Neural cell (in vitro differentiated cells): ENCODE measurements at regions not wholly inside any gene's neighbourhood (a gene's known extent, or its start where the extent isn't known, plus 50 kb on each side); places are given as distances from the start of the nearest gene placed in this dataset.

Source experiments
- H2AFZ ChIP-seq: fragments of 200-600, 300-800 bp; sonication (generic), shearing (Covaris generic); 2 replicates; pipeline ENCODE4 v1.6.0; 2014; ENCODE audit warnings: low read depth, mild to moderate bottlenecking, antibody characterized with exemption, low read length, moderate library complexity
- H3F3A ChIP-seq: fragments of 200-600 bp; shearing (Covaris generic); 2 replicates; pipeline ENCODE4 v1.6.1; 2016; ENCODE audit warnings: mild to moderate bottlenecking, moderate library complexity, mixed read lengths, antibody characterized with exemption, low read length; ENCODE audit not compliant: insufficient read depth, poor library complexity, severe bottlenecking
- H3K27ac ChIP-seq: fragments of 200-600, 300-800 bp; sonication (generic), shearing (Covaris generic); 2 replicates; pipeline ENCODE4 v1.5.1; 2014; ENCODE audit warnings: mild to moderate bottlenecking, low read length, moderate library complexity
- H3K27me3 ChIP-seq: fragments of 300-800, 200-600 bp; sonication (generic), shearing (Covaris generic); 2 replicates; pipeline ENCODE4 v1.6.0; 2014; ENCODE audit warnings: mild to moderate bottlenecking, low read depth, low read length, moderate library complexity; ENCODE audit not compliant: insufficient read depth
- H3K36me3 ChIP-seq: fragments of 300-800, 200-600 bp; sonication (generic), shearing (Covaris generic); 2 replicates; pipeline ENCODE4 v1.5.1; 2014; ENCODE audit warnings: mild to moderate bottlenecking, antibody characterized with exemption, low read length, moderate library complexity; ENCODE audit not compliant: insufficient read depth
- H3K4me2 ChIP-seq: fragments of 300-800, 200-600 bp; sonication (generic), shearing (Covaris generic); 2 replicates; pipeline ENCODE4 v1.6.0; 2014; ENCODE audit warnings: mild to moderate bottlenecking, low read length
- H3K4me3 ChIP-seq: fragments of 300-800, 200-600 bp; sonication (generic), shearing (Covaris generic); 2 replicates; pipeline ENCODE4 v1.5.1; 2014; ENCODE audit warnings: mild to moderate bottlenecking, low read length, moderate library complexity
- H3K79me2 ChIP-seq: fragments of 200-600 bp; shearing (Covaris generic); replicated peaks from 2 replicates; pipeline ENCODE4 v1.6.0; 2014; ENCODE audit warnings: mild to moderate bottlenecking, low read length, moderate library complexity; ENCODE audit not compliant: insufficient read depth
- H3K9ac ChIP-seq: fragments of 300-800, 200-600 bp; sonication (generic), shearing (Covaris generic); 2 replicates; pipeline ENCODE4 v1.6.1; 2016; ENCODE audit warnings: mild to moderate bottlenecking, low read length, mixed read lengths
- H3K9me2 ChIP-seq: fragments of 200-600 bp; shearing (Covaris generic); 2 replicates; pipeline ENCODE4 v1.6.1; 2016; ENCODE audit warnings: mild to moderate bottlenecking, low read length, mixed read lengths; ENCODE audit not compliant: insufficient read depth
- H3K9me3 ChIP-seq: fragments of 200-600, 300-800 bp; sonication (generic), shearing (Covaris generic); 2 replicates; pipeline ENCODE4 v1.6.1; 2016; ENCODE audit warnings: mild to moderate bottlenecking, mixed run types, low read length, moderate library complexity, mixed read lengths
- H4K20me1 ChIP-seq: fragments of 200-600 bp; shearing (Covaris generic); 2 replicates; pipeline ENCODE4 v1.6.1; 2016; ENCODE audit warnings: mild to moderate bottlenecking, mixed run types; ENCODE audit not compliant: insufficient read depth
- EP300 ChIP-seq: fragments of 450-650 bp; conservative IDR thresholded peaks from 2 replicates; pipeline ENCODE4 v1.6.1; 2014; ENCODE audit warnings: antibody characterized with exemption, mild to moderate bottlenecking, moderate library complexity; ENCODE audit not compliant: poor library complexity, severe bottlenecking
- EZH2 ChIP-seq: fragments of 200-600, 300-800 bp; shearing (Covaris generic), sonication (generic); IDR thresholded peaks from 2 replicates; pipeline ENCODE4 v1.6.1; 2014; ENCODE audit warnings: antibody characterized with exemption, low read length, borderline replicate concordance, mild to moderate bottlenecking; ENCODE audit not compliant: insufficient read depth, poor library complexity, severe bottlenecking
- MXI1 ChIP-seq: fragments of 450-650 bp; conservative IDR thresholded peaks from 2 replicates; pipeline ENCODE4 v1.6.1; 2014; ENCODE audit warnings: antibody characterized with exemption, mild to moderate bottlenecking; ENCODE audit not compliant: poor library complexity, severe bottlenecking
- POLR2AphosphoS5 ChIP-seq: IDR thresholded peaks from 2 replicates; pipeline ENCODE4 v1.6.1; 2012
- RAD21 ChIP-seq: fragments of 450-650 bp; conservative IDR thresholded peaks from 2 replicates; pipeline ENCODE4 v1.6.1; 2014; ENCODE audit warnings: antibody characterized with exemption, mild to moderate bottlenecking, moderate library complexity
- SMC3 ChIP-seq: fragments of 450-650 bp; conservative IDR thresholded peaks from 2 replicates; pipeline ENCODE4 v1.6.1; 2014; ENCODE audit warnings: antibody characterized with exemption, mild to moderate bottlenecking, moderate library complexity; ENCODE audit not compliant: poor library complexity
- TAF1 ChIP-seq: IDR thresholded peaks from 2 replicates; pipeline ENCODE4 v1.6.1; 2012; ENCODE audit warnings: low read depth
- TF ChIP-seq, protein P1 (sequence below): fragments of 450-650 bp; IDR thresholded peaks from 2 replicates; pipeline ENCODE4 v1.5.1; 2014; ENCODE audit warnings: antibody characterized with exemption, mild to moderate bottlenecking, moderate library complexity; ENCODE audit not compliant: poor library complexity, severe bottlenecking
- TF ChIP-seq, protein P2 (sequence below): IDR thresholded peaks from 2 replicates; pipeline ENCODE4 v1.6.1; 2012; ENCODE audit warnings: borderline replicate concordance

DNA sequence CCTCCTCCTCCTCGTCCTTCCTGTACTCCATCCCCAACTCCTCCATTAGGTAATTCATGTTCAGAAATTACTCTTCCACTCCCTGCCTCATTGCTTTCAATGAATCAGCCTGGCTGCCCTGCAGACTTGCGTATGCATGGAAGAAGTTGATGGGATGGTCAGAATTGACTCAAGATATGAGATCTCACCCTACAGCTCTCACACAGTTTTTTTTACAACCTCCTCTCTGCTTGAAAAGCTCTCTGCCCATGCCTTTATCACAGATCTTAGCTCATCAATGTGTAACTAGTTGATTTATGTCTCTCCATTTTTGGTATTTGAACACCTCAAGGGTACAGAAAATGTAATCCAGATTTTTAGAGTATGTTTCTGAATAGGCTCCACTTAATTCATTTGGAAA, 506.9 kb downstream of the TBC1D4 start:
- Histone ChIP-seq H4K20me1 (no peaks in the 10 kb centered on the region), H2AFZ (no peak overlapping the region), H3K9me3 (no peaks in the 10 kb centered on the region), H3K27ac (no peak overlapping the region), H3K9ac (no peak overlapping the region), H3K4me2 (no peak overlapping the region), H3K9me2 (no peaks in the 10 kb centered on the region), H3K36me3 (no peaks in the 10 kb centered on the region), H3K4me3 (no peak overlapping the region), H3K27me3 (no peaks in the 10 kb centered on the region), H3K79me2 (no peaks in the 10 kb centered on the region), H3F3A (no peaks in the 10 kb centered on the region)
- TF ChIP-seq EZH2 (no peak), EP300 (no peak), SMC3 (no peak), RAD21 (no peak), POLR2AphosphoS5 (no peak), TAF1 (no peak), MXI1 (no peak)
- TF ChIP-seq, protein P1, sequence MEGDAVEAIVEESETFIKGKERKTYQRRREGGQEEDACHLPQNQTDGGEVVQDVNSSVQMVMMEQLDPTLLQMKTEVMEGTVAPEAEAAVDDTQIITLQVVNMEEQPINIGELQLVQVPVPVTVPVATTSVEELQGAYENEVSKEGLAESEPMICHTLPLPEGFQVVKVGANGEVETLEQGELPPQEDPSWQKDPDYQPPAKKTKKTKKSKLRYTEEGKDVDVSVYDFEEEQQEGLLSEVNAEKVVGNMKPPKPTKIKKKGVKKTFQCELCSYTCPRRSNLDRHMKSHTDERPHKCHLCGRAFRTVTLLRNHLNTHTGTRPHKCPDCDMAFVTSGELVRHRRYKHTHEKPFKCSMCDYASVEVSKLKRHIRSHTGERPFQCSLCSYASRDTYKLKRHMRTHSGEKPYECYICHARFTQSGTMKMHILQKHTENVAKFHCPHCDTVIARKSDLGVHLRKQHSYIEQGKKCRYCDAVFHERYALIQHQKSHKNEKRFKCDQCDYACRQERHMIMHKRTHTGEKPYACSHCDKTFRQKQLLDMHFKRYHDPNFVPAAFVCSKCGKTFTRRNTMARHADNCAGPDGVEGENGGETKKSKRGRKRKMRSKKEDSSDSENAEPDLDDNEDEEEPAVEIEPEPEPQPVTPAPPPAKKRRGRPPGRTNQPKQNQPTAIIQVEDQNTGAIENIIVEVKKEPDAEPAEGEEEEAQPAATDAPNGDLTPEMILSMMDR: no peak
- TF ChIP-seq, protein P2, sequence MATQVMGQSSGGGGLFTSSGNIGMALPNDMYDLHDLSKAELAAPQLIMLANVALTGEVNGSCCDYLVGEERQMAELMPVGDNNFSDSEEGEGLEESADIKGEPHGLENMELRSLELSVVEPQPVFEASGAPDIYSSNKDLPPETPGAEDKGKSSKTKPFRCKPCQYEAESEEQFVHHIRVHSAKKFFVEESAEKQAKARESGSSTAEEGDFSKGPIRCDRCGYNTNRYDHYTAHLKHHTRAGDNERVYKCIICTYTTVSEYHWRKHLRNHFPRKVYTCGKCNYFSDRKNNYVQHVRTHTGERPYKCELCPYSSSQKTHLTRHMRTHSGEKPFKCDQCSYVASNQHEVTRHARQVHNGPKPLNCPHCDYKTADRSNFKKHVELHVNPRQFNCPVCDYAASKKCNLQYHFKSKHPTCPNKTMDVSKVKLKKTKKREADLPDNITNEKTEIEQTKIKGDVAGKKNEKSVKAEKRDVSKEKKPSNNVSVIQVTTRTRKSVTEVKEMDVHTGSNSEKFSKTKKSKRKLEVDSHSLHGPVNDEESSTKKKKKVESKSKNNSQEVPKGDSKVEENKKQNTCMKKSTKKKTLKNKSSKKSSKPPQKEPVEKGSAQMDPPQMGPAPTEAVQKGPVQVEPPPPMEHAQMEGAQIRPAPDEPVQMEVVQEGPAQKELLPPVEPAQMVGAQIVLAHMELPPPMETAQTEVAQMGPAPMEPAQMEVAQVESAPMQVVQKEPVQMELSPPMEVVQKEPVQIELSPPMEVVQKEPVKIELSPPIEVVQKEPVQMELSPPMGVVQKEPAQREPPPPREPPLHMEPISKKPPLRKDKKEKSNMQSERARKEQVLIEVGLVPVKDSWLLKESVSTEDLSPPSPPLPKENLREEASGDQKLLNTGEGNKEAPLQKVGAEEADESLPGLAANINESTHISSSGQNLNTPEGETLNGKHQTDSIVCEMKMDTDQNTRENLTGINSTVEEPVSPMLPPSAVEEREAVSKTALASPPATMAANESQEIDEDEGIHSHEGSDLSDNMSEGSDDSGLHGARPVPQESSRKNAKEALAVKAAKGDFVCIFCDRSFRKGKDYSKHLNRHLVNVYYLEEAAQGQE: no peak

DNA sequence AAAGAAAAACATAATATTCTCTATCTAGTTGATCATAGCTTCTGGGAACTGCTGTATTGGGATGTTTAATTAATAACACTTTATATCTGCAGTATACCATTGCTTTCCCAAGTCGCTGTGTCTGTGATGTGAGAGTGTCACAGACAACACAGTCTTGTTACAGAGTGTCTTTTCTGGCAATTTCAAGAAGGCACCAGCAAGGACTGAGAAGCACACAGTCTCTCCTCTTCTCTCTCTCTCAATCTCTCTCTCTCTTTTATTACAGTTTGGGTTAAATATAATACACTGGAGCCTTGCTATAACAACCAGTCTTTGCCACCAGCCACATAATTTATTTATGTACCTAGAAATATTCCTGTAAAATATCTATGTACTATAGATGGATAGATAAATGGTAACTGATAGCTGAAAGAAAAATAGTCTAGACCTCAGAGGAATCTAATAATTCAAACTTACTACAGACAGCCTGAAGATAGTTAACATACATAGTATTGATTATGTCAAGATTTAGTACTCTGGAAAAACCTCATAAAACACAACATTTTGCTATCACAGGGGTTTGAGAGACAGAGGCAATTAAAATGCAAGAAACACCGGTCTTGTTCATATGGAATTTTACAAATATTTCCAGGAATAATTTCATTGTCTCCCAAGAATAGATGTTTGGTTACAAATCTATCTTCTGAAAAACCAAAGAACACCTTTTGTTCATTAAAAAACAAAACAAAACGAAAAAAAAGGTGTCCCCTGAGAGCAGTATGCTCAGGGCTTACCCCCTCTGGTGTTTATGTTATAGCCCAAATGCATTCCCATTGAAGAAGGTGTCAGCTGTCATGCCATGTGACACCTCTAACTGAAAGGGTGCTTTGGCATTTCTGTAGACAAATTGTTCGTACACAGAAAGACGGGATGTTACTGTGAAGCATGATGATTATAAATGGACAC, 507.8 kb downstream of the TBC1D4 start:
- H3K36me3 ChIP-seq: no peaks in the 10 kb centered on the region
- no peaks in the 10 kb centered on the region for H3K27me3 ChIP-seq
- H4K20me1 ChIP-seq: no peaks in the 10 kb centered on the region
- H2AFZ ChIP-seq: no peak overlapping the region
- no peak overlapping the region for H3K27ac ChIP-seq
- no peak overlapping the region for H3K4me2 ChIP-seq
- no peaks in the 10 kb centered on the region for H3K9me2 ChIP-seq
- no peaks in the 10 kb centered on the region for H3K9me3 ChIP-seq
- TF ChIP-seq RAD21: no peak
- peak; percentile 25 for TF ChIP-seq EP300
- TF ChIP-seq, protein P2: no peak
- TF ChIP-seq TAF1: no peak
- TF ChIP-seq MXI1: no peak
- no peak overlapping the region for H3K9ac ChIP-seq
- no peak overlapping the region for H3K4me3 ChIP-seq
- no peaks in the 10 kb centered on the region for H3F3A ChIP-seq
- no peaks in the 10 kb centered on the region for H3K79me2 ChIP-seq
